ENCODE measurements at regions not wholly inside any gene's neighbourhood (a gene's known extent, or its start where the extent isn't known, plus 50 kb on each side); places are given as distances from the start of the nearest gene placed in this dataset.

GRCh38 chr9:80550181-80550580 lies 978.4 kb downstream of the TLE4 start:
- no peak overlapping the region for H3K56ac ChIP-seq (ENCODE audit: insufficient read length, low read depth, low read length)
- Mint-ChIP-seq H3K27ac (no peak overlapping the region), H3K4me3 (no peak overlapping the region), H3K4me1 (no peaks in the 10 kb centered on the region; a peak in 1 of 4 replicates), H3K36me3 (ENCODE audit: insufficient read depth in 1 of 3, low read depth in 3 of 3) (no peaks in the 10 kb centered on the region), H3K9me3 (no peaks in the 10 kb centered on the region), H3K27me3 (ENCODE audit: low read depth) (no peaks in the 10 kb centered on the region; the same call in 1 of the 2 replicates)
- no peak overlapping the region for H2BK15ac ChIP-seq (ENCODE audit: low read depth, low read length)
- H2BK5ac ChIP-seq (ENCODE audit: insufficient read length, low read length): no peak overlapping the region
- no peak overlapping the region for H3K9ac ChIP-seq (ENCODE audit: extremely low read depth, insufficient read length, low read length)
- no peaks in the 10 kb centered on the region for H3K23me2 ChIP-seq (ENCODE audit: insufficient read length, low read depth, low read length, poor library complexity, severe bottlenecking)
- no peak overlapping the region for H4K5ac ChIP-seq (ENCODE audit: insufficient read length, low read depth, low read length)
- no peak overlapping the region for H2AK5ac ChIP-seq (ENCODE audit: insufficient read length, low read length)
- H2BK12ac ChIP-seq (ENCODE audit: insufficient read length, low read depth, low read length): no peak overlapping the region
- no peak overlapping the region for H3K18ac ChIP-seq (ENCODE audit: insufficient read length, low read depth, low read length)
- no peak for DNase-seq
- no peaks in the 10 kb centered on the region for H3K79me1 ChIP-seq (ENCODE audit: insufficient read depth, low read depth, low read length, poor library complexity, severe bottlenecking)
- H3K27me3 ChIP-seq (ENCODE audit: insufficient read depth, low read length): no peaks in the 10 kb centered on the region
- H3K4ac ChIP-seq (ENCODE audit: low read depth, low read length): no peak overlapping the region
- no peak overlapping the region for H2BK120ac ChIP-seq (ENCODE audit: low read depth, low read length, poor library complexity, severe bottlenecking)
- no peaks in the 10 kb centered on the region for H3K4me1 ChIP-seq (ENCODE audit: insufficient read depth, low read length)
- H4K91ac ChIP-seq (ENCODE audit: insufficient read length, low read depth, low read length): no peak overlapping the region
- no peak overlapping the region for H3K4me2 ChIP-seq (ENCODE audit: insufficient read depth, insufficient read length, low read length)
- H2AFZ ChIP-seq (ENCODE audit: low read length): no peak overlapping the region
- H4K20me1 ChIP-seq (ENCODE audit: control insufficient read depth, insufficient read depth, insufficient read length): no peaks in the 10 kb centered on the region
- no peak for TF ChIP-seq CTCF (conservative IDR thresholded peaks at IDR 0.05)
- H3K27ac ChIP-seq (ENCODE audit: insufficient read length, low read depth, low read length): no peak overlapping the region
- no peak overlapping the region for H4K8ac ChIP-seq (replicated peaks; ENCODE audit: insufficient read length, low read depth, low read length)
- H3T11ph ChIP-seq (ENCODE audit: low read length): no peak overlapping the region
- H3K9me3 ChIP-seq (ENCODE audit: control insufficient read depth, low read depth, low read length): no peaks in the 10 kb centered on the region
- no peak overlapping the region for H2BK20ac ChIP-seq (ENCODE audit: low read depth, low read length, poor library complexity, severe bottlenecking)
- H3K23ac ChIP-seq (ENCODE audit: insufficient read length, low read depth, low read length): no peak overlapping the region
- H3K14ac ChIP-seq (ENCODE audit: insufficient read depth, low read length): no peak overlapping the region
- no peaks in the 10 kb centered on the region for H3K79me2 ChIP-seq (ENCODE audit: insufficient read depth, low read length)

All from H9 (cell line).